Astrocyte of the spinal cord (primary cell): ENCODE measurements at regions not wholly inside any gene's neighbourhood (a gene's known extent, or its start where the extent isn't known, plus 50 kb on each side); places are given as distances from the start of the nearest gene placed in this dataset.

Experiments used
- DNase-seq: peaks from one replicate; pipeline ENCODE4 v3.0.0; 2011; ENCODE audit warnings: low read depth, low spot score
- H3K4me3 ChIP-seq: 2 replicates; pipeline ENCODE4 v1.5.1; 2011; ENCODE audit warnings: low read depth, mild to moderate bottlenecking, low read length, moderate library complexity
- in situ Hi-C: cut with HindIII; loops from 2 replicates; pipeline ENCODE4 v1.10.0; 2017; ENCODE audit warnings: low sequenced_read_pairs
- TF ChIP-seq, protein P1 (sequence below): IDR thresholded peaks from 2 replicates; pipeline ENCODE4 v1.5.1; 2012; ENCODE audit warnings: low read depth, mild to moderate bottlenecking, low read length, inconsistent platforms

GRCh38 chr5:42225009-42225408 is 198.2 kb upstream of the GHR start:
- in situ Hi-C loops: no loop called here
- TF ChIP-seq, protein P1, sequence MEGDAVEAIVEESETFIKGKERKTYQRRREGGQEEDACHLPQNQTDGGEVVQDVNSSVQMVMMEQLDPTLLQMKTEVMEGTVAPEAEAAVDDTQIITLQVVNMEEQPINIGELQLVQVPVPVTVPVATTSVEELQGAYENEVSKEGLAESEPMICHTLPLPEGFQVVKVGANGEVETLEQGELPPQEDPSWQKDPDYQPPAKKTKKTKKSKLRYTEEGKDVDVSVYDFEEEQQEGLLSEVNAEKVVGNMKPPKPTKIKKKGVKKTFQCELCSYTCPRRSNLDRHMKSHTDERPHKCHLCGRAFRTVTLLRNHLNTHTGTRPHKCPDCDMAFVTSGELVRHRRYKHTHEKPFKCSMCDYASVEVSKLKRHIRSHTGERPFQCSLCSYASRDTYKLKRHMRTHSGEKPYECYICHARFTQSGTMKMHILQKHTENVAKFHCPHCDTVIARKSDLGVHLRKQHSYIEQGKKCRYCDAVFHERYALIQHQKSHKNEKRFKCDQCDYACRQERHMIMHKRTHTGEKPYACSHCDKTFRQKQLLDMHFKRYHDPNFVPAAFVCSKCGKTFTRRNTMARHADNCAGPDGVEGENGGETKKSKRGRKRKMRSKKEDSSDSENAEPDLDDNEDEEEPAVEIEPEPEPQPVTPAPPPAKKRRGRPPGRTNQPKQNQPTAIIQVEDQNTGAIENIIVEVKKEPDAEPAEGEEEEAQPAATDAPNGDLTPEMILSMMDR: no peak
- no peak overlapping the region for H3K4me3 ChIP-seq
- no peak for DNase-seq

DNA sequence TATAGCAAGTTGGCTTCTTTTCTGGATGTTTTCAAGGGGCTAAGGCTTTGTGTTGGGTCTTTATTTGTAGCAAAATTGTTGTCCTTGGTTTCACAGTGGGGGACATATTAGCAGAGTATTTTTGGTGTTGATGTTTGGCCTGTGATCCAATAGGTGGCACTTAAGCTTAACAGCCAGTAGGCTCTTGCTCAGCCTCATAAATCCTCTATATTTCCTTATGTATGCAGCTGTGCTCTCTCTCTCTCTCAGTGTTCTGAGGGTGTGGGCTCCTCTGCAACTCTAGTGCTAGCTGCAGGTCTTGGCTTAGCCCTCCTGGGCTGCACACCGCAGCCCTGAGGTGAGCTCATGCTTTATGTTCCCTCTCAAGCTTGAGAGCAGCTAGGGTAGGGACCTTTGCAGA is 195.0 kb upstream of the GHR start:
- TF ChIP-seq, protein P1: no peak
- no peak for DNase-seq
- in situ Hi-C loops: no loop called here
- no peak overlapping the region for H3K4me3 ChIP-seq

DNA sequence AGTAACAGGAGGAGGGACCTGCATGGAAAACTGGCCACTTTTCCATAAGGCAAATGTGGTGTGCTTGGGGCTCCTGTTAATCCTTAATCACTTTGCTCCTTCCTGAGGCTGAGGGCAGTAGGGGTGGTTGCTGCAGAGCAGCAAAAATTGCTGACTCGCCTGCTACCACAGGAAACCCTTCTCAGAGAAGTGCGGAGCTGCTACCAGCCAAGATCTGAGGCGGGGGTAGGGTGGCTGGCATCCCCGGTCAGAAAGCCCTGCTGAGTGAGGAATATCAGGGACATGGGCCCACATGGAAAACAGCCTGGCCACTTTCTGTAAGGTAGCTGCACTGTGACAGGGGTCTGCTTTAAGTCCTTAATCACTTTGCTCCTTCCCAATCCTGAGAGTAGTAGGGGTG is 192.4 kb upstream of the GHR start:
- no peak overlapping the region for H3K4me3 ChIP-seq
- in situ Hi-C loops: no loop called here
- TF ChIP-seq, protein P1: no peak
- no peak for DNase-seq

DNA sequence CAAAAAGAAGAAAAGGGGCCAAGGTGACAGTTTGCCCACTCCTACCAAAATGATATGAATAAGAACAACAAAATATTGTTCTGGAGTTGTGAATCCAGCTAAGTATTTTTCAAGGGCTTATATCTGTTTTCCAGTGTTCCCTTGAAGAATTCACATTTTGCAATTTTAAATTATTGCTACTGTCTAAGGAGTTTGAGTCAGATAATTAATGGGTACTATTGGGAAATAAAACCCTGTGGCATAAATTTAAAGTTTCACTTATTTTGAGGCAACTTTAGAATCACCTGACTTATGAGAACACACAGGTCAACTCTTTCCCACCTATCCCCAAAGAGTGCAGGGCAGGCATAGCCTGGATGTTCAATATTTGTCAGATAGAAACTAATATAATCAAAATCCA is 188.0 kb upstream of the GHR start:
- in situ Hi-C loops: no loop called here
- TF ChIP-seq, protein P1: no peak
- DNase-seq: no peak
- H3K4me3 ChIP-seq: no peak overlapping the region

- DNase-seq: no peak
- H3K4me3 ChIP-seq: no peak overlapping the region
- in situ Hi-C loops: no loop called here
- TF ChIP-seq, protein P1: no peak
Observed at GRCh38 chr5:42235837-42236236, 187.4 kb upstream of the GHR start.

GRCh38 chr5:42241636-42242035 is 181.6 kb upstream of the GHR start:
- TF ChIP-seq, protein P1: no peak
- DNase-seq: no peak
- in situ Hi-C loops: no loop called here
- no peak overlapping the region for H3K4me3 ChIP-seq

DNA sequence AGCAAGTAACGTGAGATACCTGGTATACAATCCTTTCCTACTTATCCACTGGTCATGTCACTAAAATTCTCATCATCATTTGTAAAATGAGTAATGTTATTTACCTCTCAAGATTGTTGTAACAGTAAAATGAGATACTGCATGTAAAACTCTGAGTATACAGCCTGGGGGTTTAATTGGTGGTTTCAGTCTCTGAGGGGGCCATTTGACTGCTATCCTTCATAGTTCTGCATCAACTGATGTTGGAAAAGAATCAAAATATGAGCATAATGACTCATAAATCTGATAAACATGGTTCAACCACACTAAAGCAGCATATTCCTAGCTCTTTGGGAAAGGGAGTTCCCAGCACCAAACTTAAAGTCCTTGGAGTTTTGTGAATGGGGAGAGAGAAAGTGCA is 181.0 kb upstream of the GHR start:
- DNase-seq: no peak
- in situ Hi-C loops: no loop called here
- TF ChIP-seq, protein P1: no peak
- H3K4me3 ChIP-seq: no peak overlapping the region
